Naive thymus-derived CD8-positive, alpha-beta T cell (primary cell): ENCODE measurements at regions not wholly inside any gene's neighbourhood (a gene's known extent, or its start where the extent isn't known, plus 50 kb on each side); places are given as distances from the start of the nearest gene placed in this dataset.

Experiments
- ATAC-seq, 2 donors: fragments of 150-1000 bp; cut with Tn5 transposase in 1 of 2; sonication (Bioruptor Pico), chemical (Tn5 transposase) in 1 of 2; 1 replicate in 1 of 2; 2 replicates in 1 of 2; pipeline ENCODE4 v1.10.0; 2021; ENCODE audit warnings: mild to moderate bottlenecking in 2 of 2, moderate library complexity in 2 of 2
- POLR2A ChIA-PET: fragments of 350-600 bp; sonication (Branson Sonifier 250); formaldehyde crosslinking; loops from one replicate; lab custom pipeline; 2021; ENCODE audit warnings: antibody characterized with exemption; lab: Charles Lee
- DNase-seq, 10 donors: peaks; one replicate each; pipeline versions ENCODE4 v3.0.0 to v3.0.0-alpha.2; 2020 to 2022
- H3K27ac Mint-ChIP-seq, 10 donors: one replicate each; pipeline ENCODE4 v1.8.0; 2020 to 2022; ENCODE audit warnings: mild to moderate bottlenecking in 10 of 10, mixed read lengths in 10 of 10, moderate library complexity in 4 of 10, inconsistent platforms in 1 of 10
- H3K27me3 Mint-ChIP-seq, 5 donors: one replicate each; pipeline ENCODE4 v1.8.0; 2021 to 2022; ENCODE audit warnings: mixed read lengths in 5 of 5
- H3K36me3 Mint-ChIP-seq, 3 donors: one replicate each; pipeline ENCODE4 v1.8.0; 2020 to 2022; ENCODE audit warnings: mixed read lengths in 3 of 3, mild to moderate bottlenecking in 2 of 3, inconsistent platforms in 1 of 3
- H3K4me1 Mint-ChIP-seq, 4 donors: one replicate each; pipeline ENCODE4 v1.8.0; 2021 to 2022; ENCODE audit warnings: mixed read lengths in 4 of 4
- H3K4me3 Mint-ChIP-seq, 10 donors: one replicate each; pipeline ENCODE4 v1.8.0; 2020 to 2022; ENCODE audit warnings: mild to moderate bottlenecking in 10 of 10, mixed read lengths in 10 of 10, moderate library complexity in 6 of 10, inconsistent platforms in 1 of 10
- H3K9me3 Mint-ChIP-seq, 9 donors: one replicate each; pipeline ENCODE4 v1.8.0; 2020 to 2022; ENCODE audit warnings: mixed read lengths in 9 of 9, mild to moderate bottlenecking in 3 of 9, inconsistent platforms in 1 of 9, moderate library complexity in 1 of 9

DNA sequence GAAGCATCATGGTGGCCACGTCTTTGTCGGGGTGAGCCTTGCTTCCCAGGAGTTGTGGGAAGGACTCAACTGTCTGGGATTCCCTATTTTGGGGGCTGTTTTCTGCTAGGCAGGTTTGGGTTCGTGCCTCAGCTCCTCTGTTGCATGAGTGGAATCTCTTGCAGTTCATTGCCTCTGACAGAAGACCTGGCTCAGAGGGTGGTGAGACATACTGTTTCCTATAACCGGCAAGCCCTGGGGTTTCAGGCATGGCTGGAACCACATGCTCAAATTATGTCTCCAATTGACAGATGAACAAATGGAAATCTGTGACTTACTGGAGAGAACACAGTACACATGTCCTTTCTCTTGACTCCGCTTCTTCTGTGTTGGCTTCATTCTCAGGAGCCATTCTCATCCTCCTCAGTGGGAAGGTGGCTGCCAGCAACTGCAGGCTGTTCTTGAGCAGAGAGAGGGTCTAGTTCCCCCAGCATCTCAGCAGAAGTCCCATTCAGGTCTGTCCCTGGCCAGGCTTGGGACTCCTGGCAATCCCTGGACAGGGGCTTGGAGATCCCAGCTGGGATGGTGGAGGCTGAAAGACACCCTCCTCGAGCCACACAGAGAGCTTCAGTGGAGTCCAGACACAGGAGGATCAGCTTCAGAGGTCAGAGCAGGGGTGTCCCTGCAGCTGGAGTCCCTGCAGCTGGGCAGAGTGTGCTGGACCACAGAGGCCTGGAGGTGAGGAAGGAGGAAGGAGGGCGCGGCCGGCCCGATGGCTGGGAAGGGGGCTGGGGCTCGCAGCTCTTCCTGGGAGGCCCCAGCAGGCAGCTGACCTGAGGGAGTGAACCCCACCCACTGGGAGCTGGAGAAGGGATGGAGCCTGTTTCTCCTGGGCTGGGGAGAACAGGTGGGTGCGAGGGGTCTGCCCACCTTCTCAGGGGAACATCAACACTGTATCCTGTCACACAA, 97.6 kb downstream of the LSM3 start:
- ATAC-seq (no peak), DNase-seq (no peak)
- Mint-ChIP-seq H3K36me3 (no peaks in the 10 kb centered on the region), H3K4me1 (peaks cover 0 to 4% (median 0%) of the 10 kb centered on the region in 4 donors), H3K27ac (no peak overlapping the region), H3K4me3 (no peak overlapping the region), H3K27me3 (peaks cover 0 to 6% (median 0%) of the 10 kb centered on the region in 5 donors), H3K9me3 (no peaks in the 10 kb centered on the region)
- POLR2A ChIA-PET: no interaction called here

GRCh38 chr3:14277557-14277956, 98.9 kb downstream of the LSM3 start:
- peaks cover 0 to 4% (median 0%) of the 10 kb centered on the region in 4 donors for H3K4me1 Mint-ChIP-seq

GRCh38 chr3:14278265-14278798, 99.7 kb downstream of the LSM3 start:
- H3K9me3 Mint-ChIP-seq: no peaks in the 10 kb centered on the region
- H3K4me3 Mint-ChIP-seq: no peak overlapping the region
- H3K36me3 Mint-ChIP-seq: no peaks in the 10 kb centered on the region
- H3K27me3 Mint-ChIP-seq: peaks cover 0 to 6% (median 0%) of the 10 kb centered on the region in 5 donors
- peaks cover 0 to 4% (median 0%) of the 10 kb centered on the region in 4 donors for H3K4me1 Mint-ChIP-seq
- POLR2A ChIA-PET: no interaction called here
- DNase-seq (peak in 1 of 10 donors; percentile 28), ATAC-seq (no peak)
- H3K27ac Mint-ChIP-seq: no peak overlapping the region

More at GRCh38 chr3:14277557-14277956, 98.9 kb downstream of the LSM3 start:
- DNase-seq (no peak), ATAC-seq (no peak)
- Mint-ChIP-seq H3K27me3 (peaks cover 0 to 6% (median 0%) of the 10 kb centered on the region in 5 donors), H3K4me3 (no peak overlapping the region), H3K36me3 (no peaks in the 10 kb centered on the region), H3K27ac (no peak overlapping the region), H3K9me3 (no peaks in the 10 kb centered on the region)
- POLR2A ChIA-PET: no interaction called here

GRCh38 chr3:14278799-14279625, 100.4 kb downstream of the LSM3 start:
- POLR2A ChIA-PET: no interaction called here
- H3K27me3 Mint-ChIP-seq: peaks cover 0 to 6% (median 0%) of the 10 kb centered on the region in 5 donors
- peaks cover 0 to 4% (median 0%) of the 10 kb centered on the region in 4 donors for H3K4me1 Mint-ChIP-seq
- ATAC-seq: no peak
- DNase-seq: peak in 1 of 10 donors; percentile 36
- no peak overlapping the region for H3K4me3 Mint-ChIP-seq
- no peaks in the 10 kb centered on the region for H3K9me3 Mint-ChIP-seq
- no peaks in the 10 kb centered on the region for H3K36me3 Mint-ChIP-seq
- peak overlapping the region in 1 of 10 donors; percentile 16 for H3K27ac Mint-ChIP-seq

- no peak for ATAC-seq
- Mint-ChIP-seq H3K4me3 (no peak overlapping the region), H3K36me3 (no peaks in the 10 kb centered on the region), H3K27ac (no peak overlapping the region), H3K27me3 (peaks cover 0 to 6% (median 0%) of the 10 kb centered on the region in 5 donors), H3K4me1 (peaks cover 0 to 4% (median 0%) of the 10 kb centered on the region in 4 donors), H3K9me3 (no peaks in the 10 kb centered on the region)
- POLR2A ChIA-PET: no interaction called here
- DNase-seq: peak in 1 of 10 donors; percentile 11
These were observed 101.0 kb downstream of the LSM3 start for GRCh38 chr3:14279626-14280061.

DNA sequence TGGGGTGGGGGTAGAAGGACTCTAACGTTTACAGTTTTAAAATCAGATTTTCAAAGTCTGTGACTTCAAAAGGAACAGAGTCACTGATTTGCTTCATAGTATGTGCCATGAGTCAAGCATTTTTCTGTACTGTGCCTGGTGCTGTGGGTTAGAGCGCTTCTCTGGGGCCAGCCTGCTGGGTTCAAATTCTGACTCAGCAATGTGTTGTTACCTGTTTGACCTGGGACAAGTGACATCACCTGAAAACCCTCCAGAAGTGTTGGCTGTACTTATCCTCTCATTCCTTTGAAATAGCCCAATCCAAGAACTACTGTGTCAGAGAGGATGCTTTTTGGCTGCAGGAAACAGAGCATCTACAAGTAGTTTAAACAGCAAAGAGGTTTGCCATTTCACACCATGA, 101.7 kb downstream of the LSM3 start:
- peaks cover 0 to 6% (median 0%) of the 10 kb centered on the region in 5 donors for H3K27me3 Mint-ChIP-seq
- H3K9me3 Mint-ChIP-seq: no peaks in the 10 kb centered on the region
- H3K4me3 Mint-ChIP-seq: no peak overlapping the region
- POLR2A ChIA-PET: no interaction called here
- H3K4me1 Mint-ChIP-seq: peaks cover 0 to 3% (median 0%) of the 10 kb centered on the region in 4 donors
- H3K27ac Mint-ChIP-seq: peak overlapping the region in 1 of 10 donors; percentile 55
- no peaks in the 10 kb centered on the region for H3K36me3 Mint-ChIP-seq
- ATAC-seq (no peak), DNase-seq (peak in 1 of 10 donors; percentile 2)

- H3K4me3 Mint-ChIP-seq: no peak overlapping the region
- ATAC-seq: no peak
- peak in 1 of 10 donors; percentile 10 for DNase-seq
- H3K27ac Mint-ChIP-seq: no peak overlapping the region
- H3K27me3 Mint-ChIP-seq: peaks cover 0 to 6% (median 1%) of the 10 kb centered on the region in 5 donors
- H3K36me3 Mint-ChIP-seq: no peaks in the 10 kb centered on the region
- POLR2A ChIA-PET: no interaction called here
- peaks cover 0 to 2% (median 0%) of the 10 kb centered on the region in 4 donors for H3K4me1 Mint-ChIP-seq
- no peaks in the 10 kb centered on the region for H3K9me3 Mint-ChIP-seq
These were observed 102.4 kb downstream of the LSM3 start for GRCh38 chr3:14281053-14281452.

- Mint-ChIP-seq H3K27ac (peak overlapping the region in 1 of 10 donors; percentile 6), H3K4me1 (peaks cover 0 to 4% (median under 1%) of the 10 kb centered on the region in 4 donors), H3K36me3 (no peaks in the 10 kb centered on the region), H3K4me3 (no peak overlapping the region), H3K27me3 (peaks cover 0 to 5% (median 1%) of the 10 kb centered on the region in 5 donors), H3K9me3 (no peaks in the 10 kb centered on the region)
- ATAC-seq: no peak
- POLR2A ChIA-PET: no interaction called here
- no peak for DNase-seq
These were observed 103.5 kb downstream of the LSM3 start for GRCh38 chr3:14282001-14282705.

GRCh38 chr3:14282706-14283075, 104.1 kb downstream of the LSM3 start:
- no peak for DNase-seq
- Mint-ChIP-seq H3K4me1 (peaks cover 0 to 2% (median under 1%) of the 10 kb centered on the region in 4 donors), H3K27ac (no peak overlapping the region), H3K4me3 (no peak overlapping the region), H3K36me3 (no peaks in the 10 kb centered on the region), H3K27me3 (peaks cover 0 to 1% (median 0%) of the 10 kb centered on the region in 5 donors), H3K9me3 (no peaks in the 10 kb centered on the region)
- ATAC-seq: no peak
- POLR2A ChIA-PET: no interaction called here

GRCh38 chr3:14283092-14283812, 104.6 kb downstream of the LSM3 start:
- Mint-ChIP-seq H3K27me3 (peaks cover 0 to 1% (median 0%) of the 10 kb centered on the region in 5 donors), H3K27ac (no peak overlapping the region), H3K9me3 (no peaks in the 10 kb centered on the region), H3K4me1 (peaks cover 0 to 2% (median under 1%) of the 10 kb centered on the region in 4 donors), H3K36me3 (no peaks in the 10 kb centered on the region), H3K4me3 (no peak overlapping the region)
- POLR2A ChIA-PET: no interaction called here
- DNase-seq (peak in 1 of 10 donors; percentile 11), ATAC-seq (no peak)

DNA sequence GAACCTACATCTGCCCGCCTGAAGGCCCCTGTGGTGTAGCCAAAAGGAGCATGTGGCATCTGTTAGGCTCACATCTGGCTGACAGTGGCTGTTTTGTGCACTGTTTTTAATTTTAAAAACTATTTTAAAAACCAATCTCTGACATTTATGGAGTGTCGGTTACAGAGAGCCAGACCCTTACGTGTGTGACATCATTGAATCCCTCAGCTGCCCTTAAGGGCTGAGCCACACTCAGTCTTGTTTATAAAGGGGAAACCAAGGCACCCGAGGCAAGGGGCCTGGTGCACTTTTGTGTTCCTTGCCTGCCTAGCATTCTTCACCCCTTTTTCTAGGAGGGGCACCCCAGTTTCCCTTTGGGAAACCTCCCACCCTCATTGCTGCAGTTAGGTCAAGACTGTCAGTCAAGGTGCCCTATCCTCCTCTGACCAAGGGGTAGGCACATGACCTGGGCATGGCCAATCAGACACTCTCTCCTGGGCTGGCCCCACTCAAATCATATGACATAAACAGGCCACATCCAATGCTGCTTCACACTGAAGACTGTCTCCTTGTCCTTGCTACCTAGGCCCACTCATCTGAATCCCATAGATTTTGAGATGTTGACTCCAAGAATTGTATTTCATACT, 105.3 kb downstream of the LSM3 start:
- Mint-ChIP-seq H3K27ac (no peak overlapping the region), H3K27me3 (peaks cover 0 to 1% (median 0%) of the 10 kb centered on the region in 5 donors), H3K4me1 (peaks cover 0 to 2% (median 2%) of the 10 kb centered on the region in 4 donors), H3K36me3 (no peaks in the 10 kb centered on the region), H3K4me3 (no peak overlapping the region), H3K9me3 (no peaks in the 10 kb centered on the region)
- POLR2A ChIA-PET: no interaction called here
- DNase-seq: peak in 1 of 10 donors; percentile 6
- no peak for ATAC-seq
